ENCODE measurements at regions not wholly inside any gene's neighbourhood (a gene's known extent, or its start where the extent isn't known, plus 50 kb on each side); places are given as distances from the start of the nearest gene placed in this dataset.

- Mint-ChIP-seq H3K27me3 (ENCODE audit: low read depth) (no peaks in the 10 kb centered on the region), H3K27ac (no peak overlapping the region), H3K36me3 (ENCODE audit: insufficient read depth in 1 of 3, low read depth in 3 of 3) (no peaks in the 10 kb centered on the region), H3K4me1 (peaks cover 4 to 8% of the 10 kb centered on the region in 2 experiments), H3K4me3 (no peak overlapping the region), H3K9me3 (no peaks in the 10 kb centered on the region)
- Histone ChIP-seq H3K4ac (ENCODE audit: low read depth, low read length) (no peak overlapping the region), H4K5ac (ENCODE audit: insufficient read length, low read depth, low read length) (no peak overlapping the region), H4K20me1 (ENCODE audit: control insufficient read depth, insufficient read depth, insufficient read length) (no peaks in the 10 kb centered on the region), H4K91ac (ENCODE audit: insufficient read length, low read depth, low read length) (no peak overlapping the region), H2BK15ac (ENCODE audit: low read depth, low read length) (no peak overlapping the region), H2BK20ac (ENCODE audit: low read depth, low read length, poor library complexity, severe bottlenecking) (no peak overlapping the region), H3K23me2 (ENCODE audit: insufficient read length, low read depth, low read length, poor library complexity, severe bottlenecking) (no peaks in the 10 kb centered on the region), H3K18ac (ENCODE audit: insufficient read length, low read depth, low read length) (no peak overlapping the region), H3K9ac (ENCODE audit: extremely low read depth, insufficient read length, low read length) (no peak overlapping the region), H3K4me1 (ENCODE audit: insufficient read depth, low read length) (no peaks in the 10 kb centered on the region), H3K4me2 (ENCODE audit: insufficient read depth, insufficient read length, low read length) (no peak overlapping the region), H3K23ac (ENCODE audit: insufficient read length, low read depth, low read length) (no peak overlapping the region), H3K79me1 (ENCODE audit: insufficient read depth, low read depth, low read length, poor library complexity, severe bottlenecking) (no peaks in the 10 kb centered on the region), H3K79me2 (ENCODE audit: insufficient read depth, low read length) (peaks cover 2% of the 10 kb centered on the region; the same call in 1 of the 2 replicates), H3K27me3 (ENCODE audit: insufficient read depth, low read length) (no peaks in the 10 kb centered on the region), H4K8ac (replicated peaks; ENCODE audit: insufficient read length, low read depth, low read length) (no peak overlapping the region), H3K14ac (ENCODE audit: insufficient read depth, low read length) (no peak overlapping the region), H2BK12ac (ENCODE audit: insufficient read length, low read depth, low read length) (no peak overlapping the region), H3T11ph (ENCODE audit: low read length) (no peak overlapping the region), H2AK5ac (ENCODE audit: insufficient read length, low read length) (no peak overlapping the region), H3K56ac (ENCODE audit: insufficient read length, low read depth, low read length) (no peak overlapping the region), H2AFZ (ENCODE audit: low read length) (no peak overlapping the region), H2BK120ac (ENCODE audit: low read depth, low read length, poor library complexity, severe bottlenecking) (no peak overlapping the region), H3K9me3 (ENCODE audit: control insufficient read depth, low read depth, low read length) (no peaks in the 10 kb centered on the region), H2BK5ac (ENCODE audit: insufficient read length, low read length) (no peak overlapping the region), H3K27ac (ENCODE audit: insufficient read length, low read depth, low read length) (no peak overlapping the region)
- DNase-seq: no peak
- no peak for TF ChIP-seq CTCF (conservative IDR thresholded peaks at IDR 0.05)
- no CpG with 5 or more reads among the region's 2 CpGs for WGBS (ENCODE audit: extremely low coverage, insufficient read length, low lambda C conversion rate)
Observed at GRCh38 chr13:107811233-107812013, 403.9 kb downstream of the LIG4 start.

Measured in H9 (cell line).